Peyer's patch (tissue), 4 donors: ENCODE measurements at regions not wholly inside any gene's neighbourhood (a gene's known extent, or its start where the extent isn't known, plus 50 kb on each side); places are given as distances from the start of the nearest gene placed in this dataset.

Experiments used
- DNase-seq, 3 donors: peaks; one replicate each; pipeline ENCODE4 v3.0.0-alpha.2; 2017 to 2019
- H3K27ac ChIP-seq, 4 donors: fragments of 200-600 bp; sonication (generic); one replicate each; pipeline ENCODE4 v1.5.1; 2016 to 2019
- H3K27me3 ChIP-seq, 2 donors: fragments of 200-600 bp; sonication (generic); one replicate each; pipeline ENCODE4 v1.5.1; 2019
- H3K36me3 ChIP-seq, 3 donors: fragments of 200-600 bp; sonication (generic); one replicate each; pipeline ENCODE4 v1.5.1; 2016 to 2019
- H3K4me1 ChIP-seq, 4 donors: fragments of 200-600 bp; sonication (generic); one replicate each; pipeline ENCODE4 v1.5.1; 2016 to 2019
- H3K4me3 ChIP-seq, 4 donors: fragments of 200-600 bp; sonication (generic); 1 replicate in 3 of 4; 2 replicates in 1 of 4; pipeline ENCODE4 v1.5.1; 2016 to 2019; ENCODE audit warnings: mild to moderate bottlenecking in 1 of 4
- H3K9me3 ChIP-seq, 4 donors: fragments of 200-600 bp; sonication (generic); one replicate each; pipeline ENCODE4 v1.5.1; 2016 to 2019; ENCODE audit warnings: mild to moderate bottlenecking in 1 of 4
- POLR2A ChIP-seq, 2 donors: fragments of 450-650 bp; IDR thresholded peaks; one replicate each; pipeline ENCODE4 v1.5.1; 2017; ENCODE audit warnings: antibody characterized with exemption in 2 of 2, mild to moderate bottlenecking in 2 of 2, moderate library complexity in 2 of 2
- TF ChIP-seq, protein P1 (sequence below), 6 experiments: fragments of 450-650 bp in 4 of 6; fragments of 200-600 bp in 2 of 6; sonication (generic) in 1 of 6; IDR thresholded peaks; one replicate each; pipeline ENCODE4 v1.5.1; 2017 to 2019; ENCODE audit warnings: antibody characterized with exemption in 6 of 6, mild to moderate bottlenecking in 3 of 6, moderate library complexity in 1 of 6

DNA sequence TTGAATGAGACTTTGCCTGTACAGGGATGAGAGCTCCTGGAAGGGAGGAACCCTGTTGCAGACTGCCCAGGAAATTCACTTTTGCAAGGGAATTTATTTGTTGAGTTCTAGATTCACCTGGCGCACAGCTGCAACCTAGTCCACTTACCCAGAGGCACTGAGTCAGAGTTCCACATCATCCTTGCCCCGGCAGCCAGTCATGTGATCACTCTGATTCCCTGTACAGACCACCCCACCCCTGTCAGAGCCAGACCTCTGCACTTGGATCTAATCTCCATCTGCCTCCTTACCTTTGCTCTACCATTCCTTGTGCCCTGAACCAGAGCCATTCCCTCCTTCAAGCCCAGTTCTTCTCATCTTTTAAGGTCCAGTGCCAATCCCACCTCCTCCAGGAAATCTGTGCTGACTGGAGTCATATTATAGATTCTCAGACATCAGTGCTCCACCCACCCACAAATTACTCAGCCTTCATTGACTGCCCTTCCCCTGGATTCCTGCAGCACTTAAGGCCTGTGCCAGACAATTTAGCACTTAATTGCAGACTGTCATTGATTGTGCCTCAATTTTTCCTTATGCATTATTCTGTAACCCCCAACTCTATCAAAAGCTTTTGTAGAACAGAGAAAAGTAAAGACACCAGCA lies 84.1 kb upstream of the MAGEA4 start:
- no peak overlapping the region for H3K4me3 ChIP-seq
- no peaks in the 10 kb centered on the region for H3K27me3 ChIP-seq
- H3K36me3 ChIP-seq: no peaks in the 10 kb centered on the region
- H3K9me3 ChIP-seq: no peaks in the 10 kb centered on the region
- H3K4me1 ChIP-seq: no peaks in the 10 kb centered on the region
- no peak for TF ChIP-seq POLR2A (IDR thresholded peaks at IDR 0.05)
- TF ChIP-seq, protein P1, sequence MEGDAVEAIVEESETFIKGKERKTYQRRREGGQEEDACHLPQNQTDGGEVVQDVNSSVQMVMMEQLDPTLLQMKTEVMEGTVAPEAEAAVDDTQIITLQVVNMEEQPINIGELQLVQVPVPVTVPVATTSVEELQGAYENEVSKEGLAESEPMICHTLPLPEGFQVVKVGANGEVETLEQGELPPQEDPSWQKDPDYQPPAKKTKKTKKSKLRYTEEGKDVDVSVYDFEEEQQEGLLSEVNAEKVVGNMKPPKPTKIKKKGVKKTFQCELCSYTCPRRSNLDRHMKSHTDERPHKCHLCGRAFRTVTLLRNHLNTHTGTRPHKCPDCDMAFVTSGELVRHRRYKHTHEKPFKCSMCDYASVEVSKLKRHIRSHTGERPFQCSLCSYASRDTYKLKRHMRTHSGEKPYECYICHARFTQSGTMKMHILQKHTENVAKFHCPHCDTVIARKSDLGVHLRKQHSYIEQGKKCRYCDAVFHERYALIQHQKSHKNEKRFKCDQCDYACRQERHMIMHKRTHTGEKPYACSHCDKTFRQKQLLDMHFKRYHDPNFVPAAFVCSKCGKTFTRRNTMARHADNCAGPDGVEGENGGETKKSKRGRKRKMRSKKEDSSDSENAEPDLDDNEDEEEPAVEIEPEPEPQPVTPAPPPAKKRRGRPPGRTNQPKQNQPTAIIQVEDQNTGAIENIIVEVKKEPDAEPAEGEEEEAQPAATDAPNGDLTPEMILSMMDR (IDR thresholded peaks at IDR 0.05): no peak
- no peak for DNase-seq
- no peak overlapping the region for H3K27ac ChIP-seq

DNA sequence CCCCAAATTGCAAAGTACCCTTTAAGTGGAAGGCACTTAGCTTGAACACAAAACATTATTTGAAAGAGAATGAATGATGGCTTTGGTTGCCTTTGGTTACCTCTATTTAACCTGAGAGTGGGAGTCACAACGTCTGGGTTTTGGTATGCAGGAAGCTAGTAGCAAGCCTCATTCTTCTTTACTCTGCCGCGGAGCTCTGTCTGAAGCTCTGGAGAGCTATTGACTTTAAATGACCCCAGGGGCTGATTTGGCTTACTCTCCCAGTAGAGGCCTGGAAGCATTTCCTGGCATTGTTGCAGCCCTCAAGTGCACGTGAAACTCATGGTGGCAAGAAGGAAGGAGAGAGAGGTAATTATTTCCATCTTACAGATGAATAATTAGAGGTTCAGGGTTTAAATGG lies 81.8 kb upstream of the MAGEA4 start:
- H3K36me3 ChIP-seq: no peaks in the 10 kb centered on the region
- H3K4me3 ChIP-seq: no peak overlapping the region
- H3K4me1 ChIP-seq: no peaks in the 10 kb centered on the region
- H3K9me3 ChIP-seq: no peaks in the 10 kb centered on the region
- TF ChIP-seq, protein P1 (IDR thresholded peaks at IDR 0.05): no peak
- TF ChIP-seq POLR2A (IDR thresholded peaks at IDR 0.05): no peak
- no peak for DNase-seq
- H3K27me3 ChIP-seq: no peaks in the 10 kb centered on the region
- no peak overlapping the region for H3K27ac ChIP-seq

DNA sequence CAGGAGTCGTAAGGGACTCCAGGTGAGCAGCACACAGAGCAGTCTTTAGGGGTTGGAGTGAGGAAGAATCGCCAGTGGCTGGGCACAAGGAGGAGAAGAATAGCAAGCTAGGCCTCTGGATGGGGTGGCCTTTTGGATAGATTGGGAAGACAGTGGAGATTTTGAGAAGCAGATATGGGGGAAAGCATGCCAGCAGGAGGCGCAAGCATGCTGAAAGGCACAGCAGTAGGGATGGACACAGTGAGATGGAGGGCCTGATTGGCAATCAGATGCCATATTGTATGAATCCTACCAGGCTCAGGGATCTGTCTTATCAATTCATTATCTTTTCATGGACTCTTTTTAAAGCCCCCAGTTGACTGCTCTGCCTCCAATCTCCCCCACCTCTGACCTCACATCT lies 60.4 kb upstream of the MAGEA4 start:
- TF ChIP-seq, protein P1 (IDR thresholded peaks at IDR 0.05): peak in 1 of 6 experiments; percentile 17
- TF ChIP-seq POLR2A (IDR thresholded peaks at IDR 0.05): no peak
- DNase-seq: no peak
- no peaks in the 10 kb centered on the region for H3K4me1 ChIP-seq

DNA sequence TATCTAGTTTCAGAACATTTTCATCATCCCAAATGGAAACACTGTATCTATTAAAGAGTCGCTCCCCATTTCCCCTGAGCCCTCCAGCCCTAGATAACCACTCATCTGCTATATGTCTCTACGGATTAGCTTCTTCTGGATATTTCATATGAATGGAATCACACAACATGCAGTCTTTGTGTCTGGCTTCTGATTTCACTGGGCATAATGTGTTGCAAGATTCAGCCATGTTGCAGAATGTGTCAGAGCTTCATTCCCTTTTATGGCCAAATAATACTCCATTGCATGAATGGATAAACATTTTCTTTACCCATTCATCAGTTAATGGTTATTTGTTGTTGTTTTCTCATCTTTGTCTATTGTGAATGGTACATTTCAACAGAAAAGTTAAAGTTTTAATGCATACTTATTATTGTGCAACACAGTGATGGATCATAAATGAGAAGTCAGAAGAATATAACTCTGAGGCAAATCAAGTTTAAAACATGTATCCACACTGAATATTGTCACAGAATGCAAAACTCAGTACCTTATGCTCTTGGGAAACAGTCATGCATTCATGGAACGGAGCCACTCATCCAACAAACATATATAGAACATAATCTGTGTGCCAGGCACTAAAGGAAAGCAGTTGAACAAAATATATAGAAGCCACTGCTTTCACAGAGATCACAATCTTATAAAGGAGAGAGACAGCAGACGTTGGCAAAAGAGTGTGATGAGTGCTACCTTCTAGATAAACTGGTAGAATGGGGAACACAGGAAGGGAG lies 57.8 kb upstream of the MAGEA4 start:
- no peak for DNase-seq
- no peaks in the 10 kb centered on the region for H3K36me3 ChIP-seq
- no peaks in the 10 kb centered on the region for H3K9me3 ChIP-seq
- H3K27me3 ChIP-seq: no peaks in the 10 kb centered on the region
- no peak for TF ChIP-seq POLR2A (IDR thresholded peaks at IDR 0.05)
- TF ChIP-seq, protein P1 (IDR thresholded peaks at IDR 0.05): no peak
- H3K27ac ChIP-seq: no peak overlapping the region
- no peak overlapping the region for H3K4me3 ChIP-seq
- H3K4me1 ChIP-seq: no peaks in the 10 kb centered on the region

More for the DNA sequence above, 60.4 kb upstream of the MAGEA4 start:
- Histone ChIP-seq H3K36me3 (no peaks in the 10 kb centered on the region), H3K27ac (no peak overlapping the region), H3K27me3 (no peaks in the 10 kb centered on the region), H3K4me3 (no peak overlapping the region), H3K9me3 (no peaks in the 10 kb centered on the region)

DNA sequence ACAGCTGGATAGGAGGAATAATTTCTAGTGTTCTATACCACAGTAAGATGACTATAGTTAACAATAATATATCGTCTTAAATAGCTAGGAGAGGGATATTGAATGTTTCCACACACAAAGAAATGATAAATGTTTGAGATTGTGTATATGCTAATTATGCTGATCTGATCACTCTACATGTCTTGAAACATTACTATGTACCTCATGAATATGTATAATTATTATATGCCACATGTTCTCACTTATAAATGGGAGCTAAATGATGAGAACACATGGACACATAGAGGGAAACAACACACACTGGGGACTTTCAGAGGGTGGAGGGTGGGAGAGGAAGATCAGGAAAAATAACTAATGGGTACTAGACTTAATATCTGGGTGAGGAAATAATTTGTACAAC lies 53.2 kb upstream of the MAGEA4 start:
- Histone ChIP-seq H3K9me3 (no peaks in the 10 kb centered on the region), H3K4me3 (no peak overlapping the region), H3K27me3 (no peaks in the 10 kb centered on the region), H3K27ac (no peak overlapping the region), H3K4me1 (no peaks in the 10 kb centered on the region), H3K36me3 (no peaks in the 10 kb centered on the region)
- DNase-seq: no peak
- TF ChIP-seq, protein P1 (IDR thresholded peaks at IDR 0.05): no peak
